H9 (cell line): ENCODE measurements at regions not wholly inside any gene's neighbourhood (a gene's known extent, or its start where the extent isn't known, plus 50 kb on each side); places are given as distances from the start of the nearest gene placed in this dataset.

Experiments used
- DNase-seq: peaks from one replicate; pipeline ENCODE4 v3.0.0-alpha.2; 2017
- H2AFZ ChIP-seq: one replicate; pipeline ENCODE4 v1.6.1; 2013; ENCODE audit warnings: mild to moderate bottlenecking, low read length, control low read depth, moderate library complexity
- H2AK5ac ChIP-seq: 2 replicates; pipeline ENCODE4 v1.6.1; 2013; ENCODE audit warnings: low read length, control low read depth, mixed read lengths; ENCODE audit not compliant: insufficient read length
- H2BK120ac ChIP-seq: one replicate; pipeline ENCODE4 v1.6.1; 2013; ENCODE audit warnings: low read depth, mild to moderate bottlenecking, low read length, control low read depth, inconsistent platforms; ENCODE audit not compliant: poor library complexity, severe bottlenecking
- H2BK12ac ChIP-seq: 2 replicates; pipeline ENCODE4 v1.6.1; 2013; ENCODE audit warnings: low read length, control low read depth, mixed read lengths, low read depth; ENCODE audit not compliant: insufficient read length
- H2BK15ac ChIP-seq: 2 replicates; pipeline ENCODE4 v1.6.1; 2013; ENCODE audit warnings: low read depth, low read length, control low read depth
- H2BK20ac ChIP-seq: one replicate; pipeline ENCODE4 v1.6.1; 2013; ENCODE audit warnings: low read depth, mild to moderate bottlenecking, low read length, control low read depth, inconsistent platforms; ENCODE audit not compliant: poor library complexity, severe bottlenecking
- H2BK5ac ChIP-seq: 2 replicates; pipeline ENCODE4 v1.6.1; 2013; ENCODE audit warnings: low read length, control low read depth, mixed read lengths; ENCODE audit not compliant: insufficient read length
- H3K14ac ChIP-seq: 2 replicates; pipeline ENCODE4 v1.6.1; 2013; ENCODE audit warnings: low read length, control low read depth; ENCODE audit not compliant: insufficient read depth
- H3K18ac ChIP-seq: 2 replicates; pipeline ENCODE4 v1.6.1; 2013; ENCODE audit warnings: low read depth, mild to moderate bottlenecking, mixed read lengths, low read length, control low read depth; ENCODE audit not compliant: insufficient read length
- H3K23ac ChIP-seq: 2 replicates; pipeline ENCODE4 v1.6.1; 2013; ENCODE audit warnings: low read length, control low read depth, mixed read lengths, low read depth; ENCODE audit not compliant: insufficient read length
- H3K23me2 ChIP-seq: 2 replicates; pipeline ENCODE4 v1.6.1; 2013; ENCODE audit warnings: low read depth, mild to moderate bottlenecking, mixed read lengths, low read length, control low read depth; ENCODE audit not compliant: insufficient read length, poor library complexity, severe bottlenecking
- H3K27ac ChIP-seq: 2 replicates; pipeline ENCODE4 v1.5.1; 2013; ENCODE audit warnings: low read length, control low read depth, mixed read lengths, low read depth; ENCODE audit not compliant: insufficient read length
- H3K27me3 ChIP-seq: 2 replicates; pipeline ENCODE4 v1.6.1; 2013; ENCODE audit warnings: low read length, control low read depth, inconsistent platforms; ENCODE audit not compliant: insufficient read depth
- H3K4ac ChIP-seq: 2 replicates; pipeline ENCODE4 v1.6.1; 2013; ENCODE audit warnings: low read depth, mild to moderate bottlenecking, control low read depth, inconsistent platforms, low read length, moderate library complexity
- H3K4me1 ChIP-seq: 2 replicates; pipeline ENCODE4 v1.6.1; 2013; ENCODE audit warnings: low read length, control low read depth, inconsistent platforms; ENCODE audit not compliant: insufficient read depth
- H3K4me2 ChIP-seq: 2 replicates; pipeline ENCODE4 v1.6.1; 2013; ENCODE audit warnings: low read length, control low read depth, mixed read lengths; ENCODE audit not compliant: insufficient read length, insufficient read depth
- H3K56ac ChIP-seq: 2 replicates; pipeline ENCODE4 v1.6.1; 2013; ENCODE audit warnings: low read depth, mild to moderate bottlenecking, mixed read lengths, low read length, control low read depth; ENCODE audit not compliant: insufficient read length
- H3K79me1 ChIP-seq: 2 replicates; pipeline ENCODE4 v1.6.1; 2013; ENCODE audit warnings: low read depth, mild to moderate bottlenecking, moderate library complexity, low read length, control low read depth, inconsistent platforms; ENCODE audit not compliant: insufficient read depth, poor library complexity, severe bottlenecking
- H3K79me2 ChIP-seq: 2 replicates; pipeline ENCODE4 v1.6.1; 2013; ENCODE audit warnings: low read length, control low read depth, inconsistent platforms; ENCODE audit not compliant: insufficient read depth
- H3K9ac ChIP-seq: 2 replicates; pipeline ENCODE4 v1.6.1; 2013; ENCODE audit warnings: low read length, control low read depth, mixed read lengths; ENCODE audit not compliant: insufficient read length; ENCODE audit errors: extremely low read depth
- H3K9me3 ChIP-seq: one replicate; pipeline ENCODE4 v1.6.1; 2013; ENCODE audit warnings: low read depth, low read length, inconsistent platforms; ENCODE audit not compliant: control insufficient read depth
- H3T11ph ChIP-seq: one replicate; pipeline ENCODE4 v1.6.1; 2013; ENCODE audit warnings: mild to moderate bottlenecking, low read length, control low read depth, inconsistent platforms
- H4K20me1 ChIP-seq: one replicate; pipeline ENCODE4 v1.6.1; 2013; ENCODE audit not compliant: control insufficient read depth, insufficient read length, insufficient read depth
- H4K5ac ChIP-seq: 2 replicates; pipeline ENCODE4 v1.6.1; 2013; ENCODE audit warnings: low read depth, mild to moderate bottlenecking, mixed read lengths, low read length, control low read depth; ENCODE audit not compliant: insufficient read length
- H4K8ac ChIP-seq: replicated peaks from 2 replicates; pipeline ENCODE4 v1.6.1; 2013; ENCODE audit warnings: low read length, control low read depth, mixed read lengths, low read depth; ENCODE audit not compliant: insufficient read length
- H4K91ac ChIP-seq: 2 replicates; pipeline ENCODE4 v1.6.1; 2013; ENCODE audit warnings: low read depth, mild to moderate bottlenecking, moderate library complexity, mixed read lengths, low read length, control low read depth; ENCODE audit not compliant: insufficient read length
- H3K27ac Mint-ChIP-seq, 3 experiments: 2 replicates in 2 of 3; 3 replicates in 1 of 3; pipeline ENCODE4 v1.8.0; 2020 to 2021; ENCODE audit warnings: mixed read lengths in 3 of 3, mild to moderate bottlenecking in 1 of 3, moderate library complexity in 1 of 3
- H3K27me3 Mint-ChIP-seq: 2 replicates; pipeline ENCODE4 v1.8.0; 2021; ENCODE audit warnings: low read depth, mild to moderate bottlenecking, moderate library complexity, mixed read lengths
- H3K36me3 Mint-ChIP-seq, 3 experiments: 2 replicates in 2 of 3; 3 replicates in 1 of 3; pipeline ENCODE4 v1.8.0; 2020 to 2021; ENCODE audit warnings: low read depth in 3 of 3, mixed read lengths in 3 of 3; ENCODE audit not compliant: insufficient read depth in 1 of 3
- H3K4me1 Mint-ChIP-seq, 2 experiments: 2 replicates each; pipeline ENCODE4 v1.8.0; 2020; ENCODE audit warnings: mixed read lengths in 2 of 2
- H3K4me3 Mint-ChIP-seq, 2 experiments: 2 replicates in 1 of 2; 3 replicates in 1 of 2; pipeline ENCODE4 v1.8.0; 2020 to 2021; ENCODE audit warnings: mild to moderate bottlenecking in 2 of 2, mixed read lengths in 2 of 2, moderate library complexity in 1 of 2
- H3K9me3 Mint-ChIP-seq, 2 experiments: 2 replicates in 1 of 2; 3 replicates in 1 of 2; pipeline ENCODE4 v1.8.0; 2020; ENCODE audit warnings: mild to moderate bottlenecking in 2 of 2, mixed read lengths in 2 of 2, moderate library complexity in 1 of 2
- CTCF ChIP-seq: fragments of 200-600 bp; sonication (generic); conservative IDR thresholded peaks from 3 replicates; pipeline ENCODE4 v1.8.0; 2021; ENCODE audit warnings: antibody characterized with exemption, mild to moderate bottlenecking
- WGBS: extraction: QIAGEN DNeasy Blood & Tissue Kit; methylation state at CpG from one replicate; pipeline ENCODE4 v1.1.7; 2013; ENCODE audit warnings: missing lambda C conversion rate, low lambda C conversion rate, mixed read lengths; ENCODE audit not compliant: insufficient read length; ENCODE audit errors: extremely low coverage; 5-methylcytosine and 5-hydroxymethylcytosine counted together

- Histone ChIP-seq H3K4me2 (no peak overlapping the region), H3K27ac (no peak overlapping the region), H2AFZ (no peak overlapping the region), H3K23me2 (no peaks in the 10 kb centered on the region), H4K5ac (no peak overlapping the region), H2AK5ac (no peak overlapping the region), H3K27me3 (no peaks in the 10 kb centered on the region), H2BK20ac (no peak overlapping the region), H3K79me2 (no peaks in the 10 kb centered on the region), H3K9ac (no peak overlapping the region), H2BK15ac (no peak overlapping the region), H3K4ac (no peak overlapping the region), H2BK12ac (no peak overlapping the region), H4K91ac (no peak overlapping the region), H4K8ac (no peak overlapping the region), H2BK5ac (no peak overlapping the region), H3K56ac (no peak overlapping the region), H3T11ph (no peak overlapping the region), H3K23ac (no peak overlapping the region), H3K18ac (no peak overlapping the region), H3K9me3 (no peaks in the 10 kb centered on the region), H3K14ac (no peak overlapping the region), H4K20me1 (no peaks in the 10 kb centered on the region), H3K79me1 (no peaks in the 10 kb centered on the region), H3K4me1 (0 out of 2 replicates have a peak, but pooled peaks cover 2% of the 10 kb centered on the region), H2BK120ac (no peak overlapping the region)
- no peak for TF ChIP-seq CTCF
- Mint-ChIP-seq H3K9me3 (no peaks in the 10 kb centered on the region; a peak in 1 of 5 replicates), H3K36me3 (no peaks in the 10 kb centered on the region; a peak in 1 of 7 replicates), H3K27me3 (no peaks in the 10 kb centered on the region; the same call in none of the 2 replicates), H3K27ac (no peak overlapping the region), H3K4me3 (no peak overlapping the region), H3K4me1 (peaks cover 22 to 24% of the 10 kb centered on the region in 2 experiments)
- no peak for DNase-seq
- no CpG with 5 or more reads among the region's 3 CpGs for WGBS
These were observed 75.9 kb upstream of the ZDHHC17 start for GRCh38 chr12:76687981-76688380.
